Endothelial cell of umbilical vein (primary cell): ENCODE measurements at regions not wholly inside any gene's neighbourhood (a gene's known extent, or its start where the extent isn't known, plus 50 kb on each side); places are given as distances from the start of the nearest gene placed in this dataset.

Experiments
- EZH2 ChIP-seq: IDR thresholded peaks from 2 replicates; pipeline ENCODE4 v1.6.1; 2012; ENCODE audit warnings: borderline replicate concordance, low read depth, mild to moderate bottlenecking, moderate library complexity, low read length, inconsistent platforms; ENCODE audit not compliant: severe bottlenecking
- GATA2 ChIP-seq: IDR thresholded peaks from 2 replicates; pipeline ENCODE4 v1.7.0; 2011; ENCODE audit warnings: low read depth, mild to moderate bottlenecking, moderate library complexity, mixed read lengths, low read length; ENCODE audit not compliant: insufficient read length, insufficient read depth
- POLR2A ChIP-seq: IDR thresholded peaks from 2 replicates; pipeline ENCODE4 v1.6.1; 2012; ENCODE audit warnings: low read depth, mild to moderate bottlenecking, control low read depth, low read length
- POLR2AphosphoS5 ChIP-seq: IDR thresholded peaks from 2 replicates; pipeline ENCODE4 v1.6.1; 2012; ENCODE audit warnings: low read depth, mild to moderate bottlenecking, control low read depth, low read length, moderate library complexity; ENCODE audit not compliant: insufficient read depth
- TF ChIP-seq, protein P1 (sequence below), 2 donors: IDR thresholded peaks; 1 replicate in 1 of 2; 2 replicates in 1 of 2; pipeline ENCODE4 v1.5.1; 2011; ENCODE audit warnings: low read length in 2 of 2, mild to moderate bottlenecking in 2 of 2, moderate library complexity in 2 of 2, control low read depth in 1 of 2, inconsistent platforms in 1 of 2, low read depth in 1 of 2; ENCODE audit not compliant: insufficient read depth in 1 of 2; ENCODE audit errors: extremely low read depth in 1 of 2
- TF ChIP-seq, protein P2 (sequence below): IDR thresholded peaks from 2 replicates; pipeline ENCODE4 v1.6.1; 2011; ENCODE audit not compliant: insufficient read depth, insufficient read length

DNA sequence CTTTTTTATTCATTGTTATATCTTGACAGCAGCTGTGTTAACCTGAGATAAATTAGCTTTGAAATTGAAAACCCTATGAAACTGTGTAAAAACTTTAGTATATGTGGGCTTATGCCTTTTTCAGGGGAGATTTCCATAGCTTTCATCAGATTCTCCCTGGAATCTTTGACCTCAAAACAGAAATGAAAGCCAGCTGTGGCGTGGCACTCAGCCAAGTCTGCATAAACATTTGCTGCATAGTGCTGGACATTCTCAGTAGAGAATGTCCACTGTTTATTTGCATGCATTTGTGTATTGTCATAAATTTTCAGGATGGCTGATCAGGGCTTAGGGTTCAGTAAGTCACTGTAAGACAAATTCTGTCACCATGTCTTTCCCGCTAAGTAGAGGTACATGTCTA, 115.3 kb upstream of the NAP1L1 start:
- TF ChIP-seq, protein P1, sequence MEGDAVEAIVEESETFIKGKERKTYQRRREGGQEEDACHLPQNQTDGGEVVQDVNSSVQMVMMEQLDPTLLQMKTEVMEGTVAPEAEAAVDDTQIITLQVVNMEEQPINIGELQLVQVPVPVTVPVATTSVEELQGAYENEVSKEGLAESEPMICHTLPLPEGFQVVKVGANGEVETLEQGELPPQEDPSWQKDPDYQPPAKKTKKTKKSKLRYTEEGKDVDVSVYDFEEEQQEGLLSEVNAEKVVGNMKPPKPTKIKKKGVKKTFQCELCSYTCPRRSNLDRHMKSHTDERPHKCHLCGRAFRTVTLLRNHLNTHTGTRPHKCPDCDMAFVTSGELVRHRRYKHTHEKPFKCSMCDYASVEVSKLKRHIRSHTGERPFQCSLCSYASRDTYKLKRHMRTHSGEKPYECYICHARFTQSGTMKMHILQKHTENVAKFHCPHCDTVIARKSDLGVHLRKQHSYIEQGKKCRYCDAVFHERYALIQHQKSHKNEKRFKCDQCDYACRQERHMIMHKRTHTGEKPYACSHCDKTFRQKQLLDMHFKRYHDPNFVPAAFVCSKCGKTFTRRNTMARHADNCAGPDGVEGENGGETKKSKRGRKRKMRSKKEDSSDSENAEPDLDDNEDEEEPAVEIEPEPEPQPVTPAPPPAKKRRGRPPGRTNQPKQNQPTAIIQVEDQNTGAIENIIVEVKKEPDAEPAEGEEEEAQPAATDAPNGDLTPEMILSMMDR (IDR thresholded peaks at IDR 0.05; ENCODE audit: extremely low read depth in 1 of 2, insufficient read depth in 1 of 2, low read depth in 1 of 2, low read length in 2 of 2), result no peak
- TF ChIP-seq GATA2, result no peak
- TF ChIP-seq, protein P2, sequence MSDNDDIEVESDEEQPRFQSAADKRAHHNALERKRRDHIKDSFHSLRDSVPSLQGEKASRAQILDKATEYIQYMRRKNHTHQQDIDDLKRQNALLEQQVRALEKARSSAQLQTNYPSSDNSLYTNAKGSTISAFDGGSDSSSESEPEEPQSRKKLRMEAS, result no peak
- no peak for TF ChIP-seq POLR2A
- no peak for TF ChIP-seq EZH2
- no peak for TF ChIP-seq POLR2AphosphoS5
